ENCODE measurements at regions not wholly inside any gene's neighbourhood (a gene's known extent, or its start where the extent isn't known, plus 50 kb on each side); places are given as distances from the start of the nearest gene placed in this dataset.

DNA sequence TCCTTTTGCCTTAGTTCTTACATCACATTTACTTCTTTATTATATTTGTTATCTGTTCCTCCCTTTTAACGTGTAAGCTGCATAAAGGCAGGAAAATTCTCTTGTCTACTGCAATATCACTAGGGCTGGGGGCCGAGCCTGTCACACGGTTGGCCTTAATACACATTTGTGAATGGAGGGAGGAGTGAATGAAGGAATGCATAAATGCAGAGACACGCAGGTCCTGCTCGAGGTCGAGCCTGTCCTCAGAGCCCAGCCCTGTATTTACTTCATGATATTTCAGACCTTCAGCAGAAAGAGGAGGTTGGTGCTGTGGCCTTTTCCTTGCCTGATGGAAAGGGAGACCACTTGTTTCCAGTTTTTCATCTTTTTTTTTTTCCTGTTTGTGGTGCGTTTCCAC lies 671.3 kb downstream of the PTPRU start:
- Histone ChIP-seq H3K4me2 (no peak overlapping the region), H3K27ac (no peak overlapping the region), H3K4me3 (no peak overlapping the region), H3K4me1 (no peaks in the 10 kb centered on the region), H3K9me3 (no peaks in the 10 kb centered on the region)
- no peak for DNase-seq (ENCODE audit: low read depth in 1 of 2, low spot score in 1 of 2)
- WGBS (ENCODE audit: missing lambda C conversion rate), result 35% methylated on average over 7 of the region's 7 CpGs
- FAIRE-seq, result no peak
- TF ChIP-seq MAZ (IDR thresholded peaks at IDR 0.05; ENCODE audit: borderline replicate concordance, low read depth, low read length), result no peak
- no peak for TF ChIP-seq RARB (CRISPR knock-in tag; IDR thresholded peaks at IDR 0.05)
- no peak for TF ChIP-seq PHF8 (IDR thresholded peaks at IDR 0.05; ENCODE audit: borderline replicate concordance, low read depth)
- TF ChIP-seq NPAS2 (CRISPR knock-in tag; IDR thresholded peaks at IDR 0.05; ENCODE audit: borderline replicate concordance), result no peak
- TF ChIP-seq TP53 (CRISPR knock-in tag; IDR thresholded peaks at IDR 0.05), result no peak
- TF ChIP-seq CHD4 (IDR thresholded peaks at IDR 0.05; ENCODE audit: borderline replicate concordance), result no peak
- no peak for TF ChIP-seq NFE2L2 (conservative IDR thresholded peaks at IDR 0.05; ENCODE audit: low read length)
- TF ChIP-seq, protein P1, sequence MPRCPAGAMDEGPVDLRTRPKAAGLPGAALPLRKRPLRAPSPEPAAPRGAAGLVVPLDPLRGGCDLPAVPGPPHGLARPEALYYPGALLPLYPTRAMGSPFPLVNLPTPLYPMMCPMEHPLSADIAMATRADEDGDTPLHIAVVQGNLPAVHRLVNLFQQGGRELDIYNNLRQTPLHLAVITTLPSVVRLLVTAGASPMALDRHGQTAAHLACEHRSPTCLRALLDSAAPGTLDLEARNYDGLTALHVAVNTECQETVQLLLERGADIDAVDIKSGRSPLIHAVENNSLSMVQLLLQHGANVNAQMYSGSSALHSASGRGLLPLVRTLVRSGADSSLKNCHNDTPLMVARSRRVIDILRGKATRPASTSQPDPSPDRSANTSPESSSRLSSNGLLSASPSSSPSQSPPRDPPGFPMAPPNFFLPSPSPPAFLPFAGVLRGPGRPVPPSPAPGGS (IDR thresholded peaks at IDR 0.05), result no peak
- no peak for TF ChIP-seq MAFK (IDR thresholded peaks at IDR 0.05; ENCODE audit: partially characterized antibody)
- TF ChIP-seq SREBF2 (IDR thresholded peaks at IDR 0.05), result no peak
- TF ChIP-seq GATA3 (IDR thresholded peaks at IDR 0.05; ENCODE audit: borderline replicate concordance), result no peak
- no peak for TF ChIP-seq ZSCAN20 (CRISPR knock-in tag; IDR thresholded peaks at IDR 0.05)
- no peak for TF ChIP-seq ESRRA (IDR thresholded peaks at IDR 0.05; ENCODE audit: borderline replicate concordance, low read length)
- no peak for TF ChIP-seq CEBPB (IDR thresholded peaks at IDR 0.05)
- TF ChIP-seq POLR2A (IDR thresholded peaks at IDR 0.05; ENCODE audit: low read length), result no peak
- TF ChIP-seq CBX2 (IDR thresholded peaks at IDR 0.05; ENCODE audit: borderline replicate concordance, low read depth), result no peak
- no peak for TF ChIP-seq BHLHE40 (IDR thresholded peaks at IDR 0.05; ENCODE audit: low read depth, low read length)
- ChIA-PET CTCF (interaction anchor here (0.6 kb wide), 1 partner anchor 20 kb away, joined by 3 read pairs; no protein-coding TSS in a partner anchor), POLR2A (no interaction called here)
- no peak for ATAC-seq

DNA sequence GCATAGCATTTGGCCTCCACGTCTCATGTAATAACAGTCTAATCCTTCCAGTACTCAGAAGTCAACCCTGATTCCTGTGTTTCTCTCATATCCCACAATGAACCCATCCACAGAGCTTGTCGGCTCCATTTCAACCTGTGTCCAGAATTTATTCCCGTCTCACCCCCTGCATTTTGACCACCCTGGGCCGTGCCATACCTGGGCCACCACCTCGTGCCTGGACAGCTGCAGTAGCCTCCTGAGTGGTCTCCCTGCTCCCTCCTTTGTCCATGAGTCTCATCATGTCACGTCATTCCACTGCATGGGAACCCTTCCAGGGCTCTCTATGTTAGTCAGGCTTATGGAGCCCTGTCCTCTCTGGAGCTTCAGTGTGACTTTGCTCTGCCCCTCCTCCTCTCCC lies 670.6 kb downstream of the PTPRU start:
- CTCF ChIA-PET, result interaction anchor here (0.6 kb wide), 1 partner anchor 96 kb away, joined by 3 read pairs; no protein-coding TSS in a partner anchor
- POLR2A ChIA-PET, result no interaction called here
- DNase-seq (ENCODE audit: low read depth in 1 of 2, low spot score in 1 of 2) (no peak), ATAC-seq (no peak), FAIRE-seq (no peak)
- H3K4me1 ChIP-seq, result no peaks in the 10 kb centered on the region
- 49% methylated on average over 6 of the region's 6 CpGs for WGBS (ENCODE audit: missing lambda C conversion rate)
- H3K4me2 ChIP-seq, result no peak overlapping the region
- H3K27ac ChIP-seq, result no peak overlapping the region
- H3K4me3 ChIP-seq, result no peak overlapping the region
- H3K9me3 ChIP-seq, result no peaks in the 10 kb centered on the region
- no peak for TF ChIP-seq NFE2L2 (conservative IDR thresholded peaks at IDR 0.05; ENCODE audit: low read length)
- TF ChIP-seq CBX2 (IDR thresholded peaks at IDR 0.05; ENCODE audit: borderline replicate concordance, low read depth), result no peak
- TF ChIP-seq HEYL (CRISPR knock-in tag; IDR thresholded peaks at IDR 0.05), result no peak

DNA sequence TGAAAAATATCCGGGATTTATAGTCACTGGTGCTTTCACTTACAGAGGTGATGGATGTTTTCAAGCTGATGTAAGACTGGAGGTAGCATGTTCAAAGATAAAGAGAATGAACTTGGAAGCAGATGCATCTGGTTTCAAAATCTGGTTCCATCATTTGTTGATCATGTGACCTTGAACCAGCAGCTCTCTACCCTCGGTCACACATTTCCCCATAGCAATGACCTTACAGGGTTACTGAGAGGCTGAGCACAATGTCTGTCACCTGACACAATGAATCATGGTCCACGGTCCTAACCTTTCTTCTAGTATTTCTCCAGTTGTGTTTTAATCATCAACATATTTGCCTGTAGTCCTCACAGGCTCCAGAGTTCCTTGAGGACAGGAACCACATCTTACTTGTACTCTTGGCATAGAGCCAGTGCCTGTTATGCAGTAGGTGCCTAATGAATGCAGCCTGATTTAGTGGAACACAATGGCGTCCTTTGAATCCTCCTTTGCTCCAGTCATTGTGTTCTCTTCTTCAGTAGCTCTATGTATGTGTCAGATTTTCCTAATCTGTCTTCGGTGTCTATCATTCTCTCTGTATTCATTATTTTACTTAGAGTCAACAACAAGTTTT lies 667.3 kb downstream of the PTPRU start:
- ChIA-PET CTCF (interaction anchor here (1.3 kb wide), 1 partner anchor 8 kb away, joined by 3 read pairs; no protein-coding TSS in a partner anchor), POLR2A (no interaction called here)
- no peak overlapping the region for H3K27ac ChIP-seq

More for the DNA sequence above, 667.3 kb downstream of the PTPRU start:
- H3K4me2 ChIP-seq, result no peak overlapping the region
- no peaks in the 10 kb centered on the region for H3K4me1 ChIP-seq
- no peaks in the 10 kb centered on the region for H3K9me3 ChIP-seq
- FAIRE-seq (no peak), DNase-seq (ENCODE audit: low read depth in 1 of 2, low spot score in 1 of 2) (no peak), ATAC-seq (no peak)
- TF ChIP-seq ESRRA (IDR thresholded peaks at IDR 0.05; ENCODE audit: borderline replicate concordance, low read length), result no peak
- no peak for TF ChIP-seq ZSCAN20 (CRISPR knock-in tag; IDR thresholded peaks at IDR 0.05)
- no peak for TF ChIP-seq BHLHE40 (IDR thresholded peaks at IDR 0.05; ENCODE audit: low read depth, low read length)
- TF ChIP-seq, protein P2, sequence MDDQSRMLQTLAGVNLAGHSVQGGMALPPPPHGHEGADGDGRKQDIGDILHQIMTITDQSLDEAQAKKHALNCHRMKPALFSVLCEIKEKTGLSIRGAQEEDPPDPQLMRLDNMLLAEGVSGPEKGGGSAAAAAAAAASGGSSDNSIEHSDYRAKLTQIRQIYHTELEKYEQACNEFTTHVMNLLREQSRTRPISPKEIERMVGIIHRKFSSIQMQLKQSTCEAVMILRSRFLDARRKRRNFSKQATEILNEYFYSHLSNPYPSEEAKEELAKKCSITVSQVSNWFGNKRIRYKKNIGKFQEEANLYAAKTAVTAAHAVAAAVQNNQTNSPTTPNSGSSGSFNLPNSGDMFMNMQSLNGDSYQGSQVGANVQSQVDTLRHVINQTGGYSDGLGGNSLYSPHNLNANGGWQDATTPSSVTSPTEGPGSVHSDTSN (IDR thresholded peaks at IDR 0.05), result no peak
- TF ChIP-seq JUNB (IDR thresholded peaks at IDR 0.05), result no peak
- TF ChIP-seq, protein P3, sequence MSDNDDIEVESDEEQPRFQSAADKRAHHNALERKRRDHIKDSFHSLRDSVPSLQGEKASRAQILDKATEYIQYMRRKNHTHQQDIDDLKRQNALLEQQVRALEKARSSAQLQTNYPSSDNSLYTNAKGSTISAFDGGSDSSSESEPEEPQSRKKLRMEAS (IDR thresholded peaks at IDR 0.05), result no peak
- no peak for TF ChIP-seq MAFK (IDR thresholded peaks at IDR 0.05; ENCODE audit: partially characterized antibody)
- no peak for TF ChIP-seq RFX5 (IDR thresholded peaks at IDR 0.05)
- TF ChIP-seq, protein P4, sequence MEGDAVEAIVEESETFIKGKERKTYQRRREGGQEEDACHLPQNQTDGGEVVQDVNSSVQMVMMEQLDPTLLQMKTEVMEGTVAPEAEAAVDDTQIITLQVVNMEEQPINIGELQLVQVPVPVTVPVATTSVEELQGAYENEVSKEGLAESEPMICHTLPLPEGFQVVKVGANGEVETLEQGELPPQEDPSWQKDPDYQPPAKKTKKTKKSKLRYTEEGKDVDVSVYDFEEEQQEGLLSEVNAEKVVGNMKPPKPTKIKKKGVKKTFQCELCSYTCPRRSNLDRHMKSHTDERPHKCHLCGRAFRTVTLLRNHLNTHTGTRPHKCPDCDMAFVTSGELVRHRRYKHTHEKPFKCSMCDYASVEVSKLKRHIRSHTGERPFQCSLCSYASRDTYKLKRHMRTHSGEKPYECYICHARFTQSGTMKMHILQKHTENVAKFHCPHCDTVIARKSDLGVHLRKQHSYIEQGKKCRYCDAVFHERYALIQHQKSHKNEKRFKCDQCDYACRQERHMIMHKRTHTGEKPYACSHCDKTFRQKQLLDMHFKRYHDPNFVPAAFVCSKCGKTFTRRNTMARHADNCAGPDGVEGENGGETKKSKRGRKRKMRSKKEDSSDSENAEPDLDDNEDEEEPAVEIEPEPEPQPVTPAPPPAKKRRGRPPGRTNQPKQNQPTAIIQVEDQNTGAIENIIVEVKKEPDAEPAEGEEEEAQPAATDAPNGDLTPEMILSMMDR (IDR thresholded peaks at IDR 0.05), result no peak
- no peak overlapping the region for H3K4me3 ChIP-seq
- WGBS (ENCODE audit: missing lambda C conversion rate), result 37% methylated on average over 5 of the region's 5 CpGs
